NCI-H345 treated with DMSO at 0.1 percent for 48 hours (cell line): ENCODE measurements at regions not wholly inside any gene's neighbourhood (a gene's known extent, or its start where the extent isn't known, plus 50 kb on each side); places are given as distances from the start of the nearest gene placed in this dataset.
"Not testable (repeated sequence)": the region's sequence is repeated elsewhere in the genome, so short reads cannot be mapped to it uniquely, and the experiment has no call there.

Experiments
- DNase-seq: peaks from one replicate; lab custom pipeline; 2025; ENCODE audit not compliant: unreplicated experiment; lab: John Stamatoyannopoulos, UW

DNA sequence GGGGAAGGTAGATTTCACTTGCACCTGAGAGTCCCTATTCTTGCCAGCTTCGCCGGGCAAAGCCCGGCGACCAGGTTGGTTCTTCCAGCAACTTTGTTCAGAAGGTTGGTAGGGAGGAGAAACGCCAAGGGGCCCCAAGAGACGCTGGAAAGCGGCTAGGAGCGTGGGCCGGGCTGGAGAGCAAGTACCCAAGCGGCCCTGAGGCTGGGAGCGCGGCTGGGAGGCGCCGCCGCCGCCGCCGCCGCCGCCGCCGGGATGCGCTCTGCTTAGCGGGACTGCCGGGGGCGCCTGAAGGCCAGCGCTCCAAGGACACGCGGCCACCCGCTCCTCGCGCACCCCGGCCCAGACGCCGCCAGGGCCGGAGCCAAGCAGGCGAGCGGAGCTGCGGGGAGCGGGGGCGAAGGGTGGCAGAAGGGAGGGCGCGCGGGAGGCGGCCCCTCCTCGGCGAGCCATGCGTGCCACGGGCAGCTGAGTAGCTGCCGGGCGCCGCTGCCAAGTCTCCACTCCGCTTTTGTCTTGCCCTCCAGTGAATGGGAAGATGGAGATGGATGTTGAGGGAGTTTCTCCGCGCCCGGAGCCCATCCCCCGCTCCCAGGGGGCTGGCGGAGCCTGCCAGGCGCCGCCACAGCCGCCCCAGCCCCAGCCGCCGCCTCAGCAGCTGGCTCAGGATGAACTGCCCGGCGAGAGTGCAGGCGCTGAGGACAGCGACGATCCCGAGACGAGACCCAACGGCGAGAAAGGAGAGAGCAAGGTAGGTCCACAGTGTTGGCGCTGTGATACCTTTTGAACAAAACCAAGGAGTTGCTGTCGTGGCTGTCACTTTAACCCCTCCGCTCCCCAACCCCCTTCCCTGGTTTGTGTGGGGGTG is 227.4 kb upstream of the AZI2 start:
- no peak for DNase-seq

DNA sequence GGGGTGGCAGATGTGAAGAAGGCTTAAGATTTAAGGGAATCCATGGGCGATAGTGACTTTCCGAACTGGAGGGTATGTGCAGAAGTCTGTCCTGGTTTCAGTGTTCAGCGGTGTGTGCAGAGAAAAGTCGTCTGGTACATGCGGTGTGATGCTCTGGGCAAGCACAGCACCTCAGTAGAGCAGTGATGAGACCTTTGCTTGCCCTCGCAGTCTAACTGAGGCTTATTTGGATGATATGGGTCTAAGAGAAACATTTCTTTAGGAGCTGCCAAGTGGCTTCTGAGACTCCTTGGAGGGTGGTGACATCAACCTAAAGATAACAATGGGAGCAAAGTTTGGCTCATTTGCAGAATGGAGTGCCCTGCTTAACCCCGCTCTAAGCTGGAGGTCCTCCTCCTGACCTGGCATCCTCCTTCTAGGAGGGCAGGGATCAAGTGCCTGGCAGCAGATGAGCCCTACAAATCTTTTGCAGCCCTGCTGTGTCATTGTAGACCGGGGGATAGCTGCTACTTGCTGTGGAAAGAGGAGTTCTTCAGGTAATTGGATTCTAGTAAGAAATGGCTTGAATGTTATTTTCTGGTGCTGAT is 228.1 kb upstream of the AZI2 start:
- DNase-seq, result peak; percentile 30

DNA sequence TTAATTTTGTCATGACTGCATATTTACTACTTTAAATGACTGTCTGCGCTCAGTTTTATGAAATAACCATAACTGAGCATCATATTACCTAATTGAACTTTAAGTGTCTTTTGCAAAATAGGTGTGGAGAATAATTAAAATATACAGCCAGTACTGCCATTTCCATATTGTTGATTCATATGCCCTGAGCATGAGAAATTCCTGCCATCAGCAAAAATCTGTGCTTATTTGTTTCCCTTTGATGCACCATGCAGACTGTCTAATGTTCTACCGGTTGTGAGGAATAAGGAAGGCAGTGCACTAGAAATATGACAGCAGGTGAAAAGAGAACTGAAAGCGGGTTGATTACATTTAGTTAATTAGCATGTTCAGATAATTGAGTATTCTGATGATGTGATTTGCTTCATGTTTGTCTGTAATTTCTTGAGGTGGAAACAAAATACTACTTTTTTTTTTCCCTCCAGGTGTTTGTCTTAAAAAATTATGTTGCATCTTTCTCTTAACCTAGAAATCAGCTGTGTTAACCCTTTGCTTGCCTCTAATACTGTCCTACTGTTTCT is 229.4 kb upstream of the AZI2 start:
- no peak for DNase-seq

DNA sequence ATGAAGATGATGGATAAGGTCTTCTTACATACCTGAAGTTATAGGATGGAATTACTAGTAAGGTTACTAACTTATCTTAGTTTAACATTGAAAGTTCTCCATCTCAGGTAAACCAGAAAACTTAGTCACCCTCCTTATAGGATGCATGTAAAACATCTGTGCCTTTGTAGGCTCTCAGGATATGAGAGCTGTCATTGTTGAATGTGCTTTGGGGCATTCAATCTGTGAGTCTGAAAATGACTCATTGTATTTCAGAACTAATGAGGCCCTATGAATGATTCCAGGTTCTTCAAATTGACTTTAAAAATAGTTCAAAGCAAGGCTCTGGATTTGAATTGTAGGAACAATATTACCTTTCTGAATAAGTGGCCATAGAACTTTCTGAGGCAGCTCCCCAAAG is 237.7 kb upstream of the AZI2 start:
- no peak for DNase-seq

DNA sequence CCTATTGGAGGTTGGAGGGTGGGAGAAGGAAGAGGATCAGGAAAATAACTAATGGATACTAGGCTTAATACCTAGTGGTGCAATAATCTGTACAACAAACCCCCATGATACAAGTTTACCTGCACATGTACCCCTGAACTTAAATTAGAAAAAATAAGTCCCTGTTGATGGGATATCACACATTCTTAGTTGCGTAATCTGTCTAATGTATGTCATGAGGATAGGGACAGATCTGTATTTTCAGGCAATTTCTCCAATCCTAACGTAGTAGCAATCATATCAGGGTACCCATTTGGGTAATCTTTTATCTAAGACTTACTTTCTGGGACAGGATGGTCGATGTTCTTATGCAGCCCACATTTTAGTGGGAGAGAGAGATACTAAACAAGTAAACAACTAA is 239.1 kb upstream of the AZI2 start:
- DNase-seq, result no peak

DNA sequence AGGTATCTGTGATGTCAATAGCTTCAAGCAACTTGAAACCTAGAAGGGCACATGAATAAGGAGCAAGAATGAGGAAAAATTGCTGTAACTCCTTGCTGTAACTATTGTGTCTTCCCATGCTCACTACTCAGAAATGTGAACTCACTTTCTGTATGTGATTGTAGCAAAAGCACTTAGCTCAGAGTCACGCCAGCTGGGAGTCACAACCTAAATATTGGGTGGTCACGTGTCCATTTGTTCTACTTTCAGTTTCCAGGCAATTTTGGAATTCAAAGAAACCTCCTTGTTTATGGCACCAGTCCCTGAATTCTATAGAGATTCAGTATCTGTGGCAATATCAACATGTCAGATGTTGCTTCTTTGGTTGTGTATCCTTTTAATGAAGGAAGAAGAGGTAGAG is 241.6 kb upstream of the AZI2 start:
- no peak for DNase-seq

DNA sequence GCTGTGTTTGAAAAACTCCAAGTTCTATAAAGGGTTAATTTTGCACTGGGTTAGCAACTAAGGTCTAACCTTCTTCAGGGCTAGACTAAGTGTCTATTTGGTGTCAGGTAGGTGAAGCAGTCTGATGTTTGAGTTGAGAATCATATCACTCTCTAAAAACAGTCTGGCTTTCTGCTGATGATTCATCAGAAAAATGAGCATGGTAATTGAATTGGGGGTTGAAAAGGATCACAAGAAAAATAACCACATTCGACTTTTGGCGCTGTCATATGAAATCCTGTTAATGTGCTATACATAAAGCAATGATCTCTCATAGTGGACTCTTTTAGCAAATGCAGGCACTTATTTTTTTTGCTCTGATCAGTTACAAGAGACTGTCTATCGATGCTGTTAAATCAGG is 242.2 kb upstream of the AZI2 start:
- DNase-seq, result no peak

DNA sequence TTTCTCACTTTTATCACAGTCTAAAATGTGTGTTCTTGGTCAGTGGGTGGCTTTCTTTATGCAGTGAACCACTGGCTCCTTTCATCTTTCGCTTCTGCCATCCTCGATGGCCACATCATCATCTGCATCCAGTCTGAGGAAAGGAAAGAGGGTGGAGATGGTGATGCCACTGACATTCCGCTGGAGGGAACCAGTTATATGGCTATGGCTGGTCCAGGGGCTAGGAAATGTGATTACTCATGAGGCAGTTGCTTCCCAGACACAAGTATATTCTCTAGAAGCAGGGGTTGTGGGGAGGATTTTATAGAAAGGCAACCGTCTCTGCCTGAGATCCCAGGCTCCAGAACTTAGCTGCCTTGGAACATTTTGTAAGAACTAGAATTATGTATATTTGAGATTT is 246.7 kb upstream of the AZI2 start:
- DNase-seq, result no peak

DNA sequence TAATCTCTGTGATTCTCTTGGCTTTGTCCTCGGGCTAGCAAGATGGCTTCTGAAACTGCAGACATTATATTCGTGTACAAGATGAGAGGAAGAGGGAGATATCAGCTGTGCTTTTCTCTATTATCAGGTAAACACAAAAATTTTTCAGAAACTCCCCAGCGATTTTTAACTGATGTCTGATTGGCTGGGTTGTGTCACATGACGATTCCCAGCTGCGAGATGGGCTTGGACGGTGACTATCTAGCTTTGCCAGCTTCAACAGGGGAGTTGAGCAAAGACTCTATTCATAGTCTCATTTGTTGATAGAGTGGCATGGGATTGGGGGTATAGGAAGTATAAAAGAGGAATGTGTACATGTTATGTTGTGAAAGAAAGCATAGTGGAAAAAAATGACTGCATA is 248.8 kb upstream of the AZI2 start:
- no peak for DNase-seq

DNA sequence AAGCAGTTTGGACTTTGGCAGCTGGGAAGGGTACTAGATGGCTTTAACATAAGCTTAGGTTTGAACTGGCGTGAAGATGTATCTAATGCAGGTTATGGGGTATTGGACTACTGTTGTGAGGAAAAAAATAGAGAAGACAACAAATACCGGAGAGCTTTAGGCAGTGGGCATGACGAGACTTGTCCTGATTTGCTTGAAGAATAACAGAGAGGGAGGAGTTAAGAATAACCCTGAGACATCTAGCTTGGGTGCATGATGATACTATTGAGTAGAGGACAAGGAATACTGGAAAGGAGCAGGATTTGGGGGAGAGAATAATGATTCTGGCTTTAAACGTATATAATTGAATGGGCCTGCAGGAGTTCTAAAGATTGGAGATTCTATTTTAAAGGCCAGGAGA is 249.5 kb upstream of the AZI2 start:
- DNase-seq, result no peak

DNA sequence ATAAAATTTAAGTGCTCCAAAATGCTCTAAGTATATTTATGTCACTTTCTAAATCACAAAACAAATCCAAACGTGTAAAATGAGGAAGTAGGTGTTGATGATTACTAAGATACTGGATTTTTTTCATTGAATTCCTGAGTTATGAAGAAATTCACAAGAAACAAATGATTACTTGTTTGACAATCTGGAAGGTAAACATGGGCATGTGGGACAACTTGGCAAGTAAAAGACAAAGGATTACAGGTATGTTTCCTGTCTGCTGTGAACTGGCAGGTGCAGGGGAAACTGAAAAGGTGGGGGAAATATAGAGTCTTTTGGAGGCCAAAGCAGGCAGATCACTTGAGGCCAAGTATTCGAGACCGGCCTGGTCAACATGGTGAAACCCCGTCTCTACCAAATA is 252.7 kb upstream of the AZI2 start:
- no peak for DNase-seq

DNA sequence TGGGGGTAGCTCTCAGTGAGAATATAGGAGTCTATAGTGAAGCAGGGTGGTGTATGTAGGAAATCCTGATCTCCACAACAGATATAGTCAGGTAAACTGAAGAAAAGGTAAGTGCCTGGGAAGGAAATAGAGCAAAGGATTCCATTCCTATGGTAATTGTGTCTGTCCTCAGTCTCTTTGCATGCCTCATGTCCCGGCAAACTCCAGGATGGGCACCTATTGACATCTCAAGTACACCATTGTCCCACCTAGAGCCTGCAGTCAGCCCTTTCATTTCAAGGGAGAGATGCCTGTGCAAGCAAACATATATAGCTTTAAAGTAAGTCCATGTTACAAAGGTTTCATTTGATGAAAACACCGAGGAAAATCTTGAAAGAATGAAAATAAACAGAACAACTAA is 257.7 kb upstream of the AZI2 start:
- DNase-seq, result no peak

DNA sequence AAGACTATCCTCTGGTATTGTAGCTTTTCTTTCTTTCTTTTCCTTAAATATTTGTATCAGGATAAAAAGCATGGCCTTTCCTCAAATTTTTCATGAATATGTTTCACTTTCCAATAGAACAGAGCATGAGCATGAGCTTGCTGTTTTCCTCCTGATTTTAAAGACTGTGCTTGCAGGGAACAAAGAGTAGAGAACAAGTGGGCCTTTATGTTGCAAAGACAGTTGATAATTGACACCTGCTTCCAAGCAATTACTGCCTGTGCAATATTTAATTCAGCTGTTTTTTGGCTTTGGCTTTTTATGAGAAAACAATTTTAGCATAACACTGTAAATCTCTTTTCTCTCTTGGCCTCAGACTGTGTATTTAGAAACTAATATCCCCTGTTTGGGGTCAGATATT is 263.6 kb upstream of the AZI2 start:
- DNase-seq, result no peak

DNA sequence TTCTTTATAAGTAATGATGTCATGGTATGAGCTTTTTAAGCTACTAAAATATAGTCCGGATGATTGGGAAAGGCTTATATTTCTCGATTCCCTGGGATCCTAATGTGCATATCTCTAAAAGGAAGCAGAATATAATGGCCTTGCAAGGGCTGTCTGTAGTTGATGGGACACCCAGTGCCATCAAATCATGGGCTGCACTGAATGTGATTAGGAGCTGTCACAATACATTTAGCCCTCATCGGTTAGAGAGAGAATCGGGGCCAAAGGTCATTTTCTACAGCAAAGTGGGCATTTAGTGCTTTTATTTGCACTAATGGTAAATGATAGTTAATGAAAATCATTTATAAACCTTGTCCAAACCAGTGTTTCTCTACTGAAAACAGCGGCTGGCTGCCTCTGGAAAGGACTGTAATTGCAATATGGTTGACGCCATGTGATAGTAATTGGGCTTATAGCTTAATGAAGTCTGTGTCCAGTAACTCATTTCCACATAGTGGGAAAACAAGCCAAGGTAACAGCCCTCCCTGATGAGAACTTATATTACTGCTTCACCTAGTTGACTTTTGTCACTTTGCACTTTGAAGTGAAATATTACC is 265.0 kb upstream of the AZI2 start:
- DNase-seq, result no peak

DNA sequence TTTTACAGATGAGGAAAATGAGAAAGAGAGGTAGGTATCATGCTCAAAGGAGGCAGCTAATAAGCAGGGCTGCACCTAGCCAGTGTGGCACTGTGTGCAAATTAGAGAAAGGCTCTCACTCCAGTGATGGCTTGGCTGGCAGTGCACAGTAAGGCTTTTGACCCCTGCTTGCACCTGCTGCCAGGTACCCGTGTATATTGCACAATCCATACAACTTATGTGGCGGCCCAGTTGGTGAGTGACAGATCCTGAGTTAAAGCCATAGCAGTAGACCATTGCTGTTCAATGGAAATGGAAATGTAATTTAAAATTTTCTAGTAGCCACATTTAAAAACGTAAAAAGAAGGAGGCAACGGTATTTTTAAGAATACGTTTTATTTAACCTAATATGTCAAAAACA is 266.4 kb upstream of the AZI2 start:
- DNase-seq, result no peak

DNA sequence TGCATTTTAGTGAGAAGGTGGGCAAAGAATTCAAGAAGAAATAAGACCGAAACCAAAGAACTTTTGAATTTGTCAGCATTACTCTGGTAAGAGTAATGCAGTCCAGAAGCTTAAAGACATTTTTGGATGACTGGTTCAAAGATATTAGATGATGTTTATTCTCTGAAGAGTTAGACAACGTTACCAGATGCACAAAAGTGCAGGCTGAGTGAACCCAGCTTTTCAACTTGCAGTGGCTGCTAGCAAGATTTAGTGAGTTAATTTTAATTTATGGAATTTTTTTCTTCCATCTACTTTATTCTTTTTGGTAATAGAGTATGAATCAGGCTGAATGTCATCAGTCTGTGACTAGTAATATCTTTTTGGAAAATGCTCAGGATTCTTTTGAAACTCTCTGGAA is 267.3 kb upstream of the AZI2 start:
- DNase-seq, result no peak

DNA sequence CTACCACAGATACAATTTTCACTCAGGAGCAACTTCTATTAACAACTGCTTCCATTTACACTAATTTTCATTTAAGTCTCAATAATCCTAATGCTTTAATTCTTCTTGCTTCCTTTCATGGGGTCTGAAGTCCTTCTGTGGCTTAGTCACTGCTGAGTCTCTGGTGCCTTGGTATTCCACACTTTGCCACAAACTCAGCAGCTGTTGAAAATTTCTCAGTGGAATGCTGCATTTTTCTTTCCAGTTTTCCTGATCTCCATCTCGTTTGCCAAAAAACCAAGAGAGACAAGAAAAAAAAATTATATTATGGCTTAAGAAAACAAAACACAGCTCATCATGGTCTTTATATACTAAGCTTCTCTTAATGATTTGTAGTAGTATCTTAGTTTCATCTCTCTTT is 269.2 kb upstream of the AZI2 start:
- no peak for DNase-seq

DNA sequence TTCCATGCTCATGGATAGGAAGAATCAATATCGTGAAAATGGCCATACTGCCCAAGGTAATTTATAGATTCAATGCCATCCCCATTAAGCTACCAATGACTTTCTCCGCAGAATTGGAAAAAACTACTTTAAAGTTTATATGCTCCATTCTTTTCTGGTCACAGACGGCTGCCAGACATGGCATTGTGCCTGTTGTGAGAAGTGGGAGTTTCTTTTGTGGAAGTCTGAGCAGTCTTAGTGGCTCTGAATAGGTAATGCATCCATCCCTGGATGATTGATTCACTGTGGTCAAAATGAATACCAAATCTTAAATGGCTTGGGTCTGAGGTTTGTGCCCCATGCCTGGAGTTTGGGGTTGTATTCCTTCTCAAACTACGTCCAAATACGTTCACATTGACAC is 274.5 kb upstream of the AZI2 start:
- no peak for DNase-seq

DNA sequence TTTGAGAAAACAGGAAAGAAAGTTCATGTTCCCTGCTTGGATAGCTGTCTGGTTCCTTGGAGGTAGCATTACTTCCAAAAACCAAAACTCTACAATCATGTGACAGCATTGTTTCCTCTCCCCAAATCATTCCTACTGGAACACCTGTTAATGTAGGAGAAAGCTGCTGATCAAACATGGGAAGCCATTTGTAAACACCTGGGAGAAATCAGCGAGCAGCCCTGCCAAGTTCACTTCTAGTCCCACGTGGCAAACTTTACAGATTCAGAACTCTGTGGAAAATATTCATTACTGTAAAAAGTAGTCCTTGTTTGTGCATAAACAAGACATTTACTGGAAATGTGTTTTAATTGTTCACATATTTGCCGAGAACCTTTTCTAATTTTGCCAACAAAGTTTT is 275.5 kb upstream of the AZI2 start:
- no peak for DNase-seq

DNA sequence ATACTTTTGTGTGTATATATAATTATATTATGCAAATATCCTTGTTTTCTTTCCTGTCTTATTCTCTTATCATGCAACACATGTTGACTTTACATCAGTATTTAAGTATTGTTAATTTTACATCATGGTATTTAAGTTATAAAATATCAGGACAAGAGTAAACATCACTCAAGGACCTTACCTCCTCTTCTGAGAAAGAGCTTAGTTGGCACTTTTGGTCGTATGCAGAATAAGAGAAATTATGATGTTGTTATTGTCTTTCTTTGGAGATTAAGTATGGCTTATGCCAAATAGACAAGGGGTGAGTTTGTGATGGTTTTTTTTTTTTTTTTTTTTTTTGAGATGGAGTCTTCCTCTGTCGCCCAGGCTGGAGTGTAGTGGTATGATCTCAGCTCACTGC is 279.2 kb upstream of the AZI2 start:
- DNase-seq, result not testable (repeated sequence)

DNA sequence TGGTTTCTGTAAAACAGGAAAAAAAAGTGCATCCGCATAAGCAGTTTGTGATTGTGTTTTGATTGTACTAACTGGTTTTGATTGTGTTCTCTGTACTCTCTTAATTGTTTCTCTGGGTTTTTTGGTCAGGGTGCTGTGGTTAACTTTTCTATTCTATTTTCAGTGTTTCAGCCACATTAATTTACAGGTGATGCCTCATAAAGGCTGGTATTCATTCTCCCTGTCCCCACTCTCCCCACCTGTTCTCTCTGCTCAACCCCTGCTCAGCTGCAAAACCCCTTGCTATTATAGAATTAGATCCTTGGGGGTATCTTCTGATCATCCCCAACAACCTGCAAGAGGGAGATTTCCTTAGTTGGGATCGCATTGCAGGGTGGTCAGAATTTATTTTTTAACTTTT is 285.4 kb upstream of the AZI2 start:
- no peak for DNase-seq

DNA sequence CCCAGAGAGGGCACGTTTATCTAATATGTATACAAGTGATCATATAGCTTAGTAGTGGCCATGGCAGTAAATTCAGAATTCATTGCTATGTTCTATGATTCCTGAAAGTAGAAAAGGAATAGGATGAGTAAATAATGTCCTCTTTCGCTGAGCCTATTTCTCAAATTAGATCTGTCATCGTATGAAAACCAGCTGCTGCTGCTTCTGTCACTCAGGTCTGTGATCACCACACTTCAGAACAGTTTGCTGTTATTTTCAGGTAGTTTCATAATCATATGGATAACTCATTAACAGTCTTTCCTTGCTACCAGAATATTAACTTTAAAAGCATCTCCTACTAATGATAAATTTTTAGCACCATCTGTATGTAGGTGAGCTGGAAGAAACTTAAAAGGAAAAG is 289.1 kb upstream of the AZI2 start:
- no peak for DNase-seq
